HG02943 (cell line): ENCODE measurements at regions not wholly inside any gene's neighbourhood (a gene's known extent, or its start where the extent isn't known, plus 50 kb on each side); places are given as distances from the start of the nearest gene placed in this dataset.
"Not testable (repeated sequence)": the region's sequence is repeated elsewhere in the genome, so short reads cannot be mapped to it uniquely, and the experiment has no call there.

Experiments used
- ATAC-seq: cut with Tn5 transposase; IDR thresholded peaks from one replicate; pipeline ENCODE4 v1.9.1; 2021; ENCODE audit warnings: mild to moderate bottlenecking, low read depth, moderate library complexity; ENCODE audit not compliant: unreplicated experiment

DNA sequence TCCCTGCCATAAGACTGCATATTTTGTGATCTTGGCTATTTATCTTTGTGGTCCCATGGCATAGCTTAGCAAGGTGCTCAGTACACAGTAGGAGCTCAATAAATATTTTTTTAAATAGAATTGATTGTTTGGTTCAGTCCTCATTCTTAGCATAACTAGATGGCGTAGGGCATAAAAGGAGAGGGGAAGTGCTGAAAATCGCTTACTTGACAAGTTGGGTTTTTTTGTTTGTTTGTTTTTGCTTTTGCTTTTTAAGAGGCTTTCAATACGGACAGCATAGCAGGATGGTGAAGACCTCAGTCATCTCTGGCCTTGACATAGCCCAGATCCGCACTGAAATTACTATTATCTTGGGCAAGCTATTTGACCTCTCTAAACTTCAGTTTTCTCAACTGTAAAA lies 86.6 kb upstream of the RANBP3L start:
- ATAC-seq, result no peak

DNA sequence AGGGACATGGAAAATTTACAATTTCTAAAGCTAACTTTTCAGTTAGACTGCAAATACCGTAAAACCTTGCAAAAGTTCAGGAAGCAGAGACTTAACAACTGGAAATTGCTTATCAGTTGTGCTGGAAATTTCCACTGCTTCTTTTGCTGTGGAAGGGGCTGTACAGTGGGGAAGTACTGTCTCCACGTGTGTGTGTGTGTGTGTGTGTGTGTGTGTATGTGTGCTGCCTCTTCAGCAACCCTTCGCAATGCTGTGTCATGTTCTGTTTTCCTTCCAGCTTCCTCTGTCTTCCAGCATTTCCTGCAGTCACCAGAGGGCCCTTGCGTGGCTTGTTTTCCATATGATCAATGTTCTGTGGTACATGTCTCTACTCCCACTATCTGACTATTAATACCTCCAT lies 87.5 kb upstream of the RANBP3L start:
- ATAC-seq, result no peak

DNA sequence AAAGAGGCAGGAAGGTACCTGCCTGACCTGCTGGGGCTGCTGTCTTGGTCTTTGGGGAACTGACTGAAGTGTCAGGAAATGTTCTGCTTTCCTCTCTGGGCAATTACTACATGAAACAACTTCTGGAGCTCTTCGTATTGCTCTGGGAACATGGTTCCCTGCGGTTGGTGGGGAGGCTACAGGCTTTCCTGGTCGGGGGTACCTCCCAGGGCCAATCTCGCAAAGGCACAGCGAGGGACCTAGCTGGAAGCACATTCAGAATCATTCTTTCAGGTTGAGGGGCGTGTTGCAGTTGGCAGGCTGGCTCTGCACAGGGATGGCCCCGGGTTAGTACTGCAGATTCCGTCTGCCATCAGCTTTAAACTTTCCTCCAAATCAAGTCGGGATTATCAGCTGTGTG lies 88.9 kb upstream of the RANBP3L start:
- no peak for ATAC-seq

GRCh38 chr5:36392186-36392585 lies 90.5 kb upstream of the RANBP3L start:
- ATAC-seq, result no peak

DNA sequence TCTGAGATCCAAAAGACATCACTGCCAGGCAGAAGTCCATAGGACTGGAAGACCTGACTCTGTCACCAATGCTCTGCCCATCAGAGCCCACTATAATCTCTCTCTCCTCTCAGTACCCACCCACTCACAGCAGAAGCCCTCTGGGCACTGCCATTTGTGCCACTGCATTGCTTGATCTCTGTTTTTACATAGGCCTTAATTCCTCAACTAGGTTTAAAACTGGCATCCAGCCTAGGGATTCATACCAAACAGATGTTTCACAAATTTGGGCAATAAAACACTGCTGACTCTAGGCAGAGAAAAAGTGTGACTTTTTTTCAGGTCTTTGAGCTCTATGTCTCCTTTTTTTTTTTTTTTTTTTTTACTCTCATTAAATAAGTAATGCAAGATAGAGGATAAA lies 91.1 kb upstream of the RANBP3L start:
- ATAC-seq, result no peak

DNA sequence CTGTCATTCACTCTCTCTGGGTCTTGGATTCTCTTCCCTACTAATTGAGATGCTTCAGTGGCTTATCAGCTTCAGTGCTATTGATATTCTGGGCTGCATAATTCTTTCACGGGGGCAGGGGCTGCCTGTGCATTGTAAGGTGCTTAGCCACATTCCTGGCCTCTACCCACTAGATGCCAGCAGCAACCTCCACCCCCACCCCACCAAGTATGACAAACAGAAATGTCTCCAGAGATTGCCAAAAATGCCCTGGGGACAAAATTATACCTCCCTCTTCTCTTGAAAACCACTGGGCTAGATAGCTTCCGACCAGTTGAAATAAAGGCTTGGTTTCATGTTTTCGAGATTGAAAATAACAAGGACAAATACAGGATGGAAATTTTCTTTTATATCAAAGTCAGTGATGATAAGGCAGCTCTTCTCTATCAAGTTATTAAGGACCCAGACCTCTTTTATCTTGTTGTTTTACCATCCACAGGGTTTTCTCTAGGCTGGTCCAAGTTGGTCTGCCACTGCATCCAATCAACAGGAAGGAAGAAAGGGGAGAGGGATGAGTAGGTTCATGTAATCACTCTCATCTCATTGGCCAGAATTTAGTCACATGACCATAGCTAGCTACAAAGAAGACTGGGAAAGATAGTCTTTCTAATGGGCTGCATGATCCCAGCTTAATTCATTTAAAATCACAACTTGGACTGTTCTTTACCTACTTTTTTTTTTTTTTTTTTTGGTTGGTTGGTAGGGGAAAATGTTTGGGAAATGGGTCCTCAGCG lies 92.1 kb upstream of the RANBP3L start:
- no peak for ATAC-seq

DNA sequence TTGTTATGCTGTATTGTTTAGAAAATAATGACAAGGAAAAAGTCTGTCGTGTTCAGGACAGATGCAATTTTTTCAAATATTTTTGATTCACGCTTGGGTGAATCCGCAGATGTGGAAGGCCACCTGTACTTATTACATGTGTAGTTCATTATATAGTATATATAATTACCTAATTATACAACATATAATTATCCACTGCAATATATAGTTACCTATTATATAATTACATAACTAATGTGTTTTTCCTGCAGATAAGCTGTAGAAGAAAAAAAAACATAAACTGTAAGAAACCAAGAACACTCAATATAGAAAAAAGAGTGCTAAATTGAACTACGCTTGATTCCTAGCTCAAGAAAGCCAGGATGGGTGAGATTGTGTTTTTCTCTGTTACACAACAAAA lies 93.6 kb upstream of the RANBP3L start:
- ATAC-seq, result no peak

DNA sequence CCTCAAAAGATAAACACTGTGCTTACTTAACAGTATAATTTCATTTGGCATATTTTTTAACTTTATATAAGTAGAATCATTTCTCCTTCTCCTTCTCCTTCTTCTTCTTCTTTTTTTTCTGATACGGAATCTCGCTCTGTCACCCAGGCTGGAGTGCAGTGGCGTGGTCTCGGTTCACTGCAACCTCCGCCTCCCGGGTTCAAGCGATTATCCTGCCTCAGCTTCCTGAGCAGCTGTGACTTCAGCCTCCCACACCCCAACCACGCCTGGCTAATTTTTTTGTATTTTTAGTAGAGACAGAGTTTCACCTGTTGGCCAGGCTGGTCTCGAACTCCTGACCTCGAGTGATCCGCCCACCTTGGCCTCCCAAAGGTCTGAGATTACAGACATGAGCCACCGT lies 94.2 kb upstream of the RANBP3L start:
- not testable (repeated sequence) for ATAC-seq

DNA sequence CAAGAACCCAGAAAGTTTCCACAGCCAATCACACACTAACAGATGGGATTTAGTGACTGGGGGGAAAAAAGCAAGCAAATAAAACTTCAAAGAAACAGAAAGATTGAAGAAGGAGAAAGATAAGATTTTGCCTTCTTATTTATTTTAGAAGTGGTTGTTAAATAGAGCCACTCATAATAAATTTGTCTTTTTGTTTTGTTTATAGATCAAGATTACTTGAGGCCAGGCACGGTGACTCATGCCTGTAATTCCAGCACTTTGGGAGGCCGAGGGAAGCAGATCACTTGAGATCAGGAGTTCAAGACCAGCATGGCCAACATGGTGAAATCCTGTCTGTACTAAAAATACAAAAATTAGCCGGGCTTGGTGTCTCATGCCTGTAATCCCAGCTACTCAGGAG lies 94.9 kb upstream of the RANBP3L start:
- no peak for ATAC-seq

GRCh38 chr5:36397901-36398536 lies 96.3 kb upstream of the RANBP3L start:
- ATAC-seq, result no peak

DNA sequence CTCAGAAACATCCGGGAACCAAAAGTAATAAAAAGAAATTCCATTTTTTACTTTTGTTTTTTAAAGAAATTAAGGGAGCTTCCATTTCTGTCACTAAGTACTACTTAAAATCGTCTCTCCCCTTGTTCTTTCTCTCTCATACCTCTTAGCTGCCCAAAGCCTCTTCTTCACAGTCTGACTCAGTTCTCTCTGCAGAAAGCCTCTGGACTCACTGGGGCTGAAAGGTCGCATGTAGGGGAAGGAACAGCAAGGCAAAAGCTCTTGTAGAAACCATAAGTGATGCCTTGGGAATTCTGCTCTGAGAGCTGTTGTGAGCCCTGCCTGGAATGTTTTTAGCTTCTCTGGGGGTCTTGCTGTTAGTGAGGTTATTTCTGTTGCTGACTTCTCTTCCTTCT lies 100.8 kb upstream of the RANBP3L start:
- ATAC-seq, result no peak

DNA sequence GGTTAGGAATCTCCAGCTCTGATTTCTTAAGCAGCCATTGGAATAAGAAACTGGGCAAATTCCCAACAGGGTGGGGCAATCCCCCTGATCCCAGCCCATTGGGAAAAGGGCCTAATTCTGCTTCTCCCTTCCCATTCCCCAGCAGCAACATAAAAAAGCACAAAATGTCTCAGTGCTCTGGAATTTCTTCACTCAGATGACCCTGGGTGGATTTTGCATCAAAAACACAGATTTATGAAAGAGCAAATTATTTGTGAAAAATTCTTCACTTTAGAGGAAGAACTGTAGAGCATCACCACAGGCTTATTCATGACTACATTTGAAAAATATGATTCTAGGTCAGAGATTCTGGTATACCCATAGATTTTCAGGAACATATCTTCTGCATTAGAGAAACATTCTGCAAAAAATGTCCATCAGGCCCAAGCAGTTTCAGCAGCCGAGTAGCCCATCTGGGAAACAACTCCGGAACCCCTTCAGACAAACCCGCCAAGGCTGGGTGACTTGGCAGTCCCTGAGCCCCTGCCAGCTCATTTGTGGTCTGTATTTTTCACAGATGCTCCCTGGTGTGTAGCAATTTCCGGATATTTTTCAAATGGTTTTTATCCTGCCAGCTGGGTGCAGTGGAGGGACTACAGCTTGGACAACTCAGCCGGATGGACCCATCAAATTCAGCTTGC lies 102.1 kb upstream of the RANBP3L start:
- ATAC-seq, result no peak

DNA sequence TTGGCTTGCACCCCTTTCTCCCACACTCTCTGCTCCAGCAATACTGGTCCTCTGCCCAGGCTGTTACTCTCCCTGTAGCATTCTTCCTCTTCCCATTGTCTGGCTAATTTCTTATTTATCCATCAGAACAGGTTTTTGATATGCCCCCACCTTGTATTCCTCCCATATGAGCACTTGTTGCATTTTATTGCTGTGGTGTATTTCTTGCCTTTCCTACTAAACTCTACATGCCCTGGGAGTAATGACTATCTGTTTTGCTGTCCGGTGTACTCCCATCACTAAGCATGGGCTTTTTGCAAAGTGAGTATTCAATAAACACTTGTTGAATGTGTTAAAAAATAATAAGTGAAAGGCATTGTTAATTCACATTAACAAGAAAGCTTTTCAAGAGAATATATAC lies 104.3 kb upstream of the RANBP3L start:
- no peak for ATAC-seq

- ATAC-seq, result no peak
Measured at GRCh38 chr5:36407396-36407795, 105.7 kb upstream of the RANBP3L start.

- ATAC-seq, result not testable (repeated sequence)
Measured at GRCh38 chr5:36409711-36410110, 108.0 kb upstream of the RANBP3L start.

DNA sequence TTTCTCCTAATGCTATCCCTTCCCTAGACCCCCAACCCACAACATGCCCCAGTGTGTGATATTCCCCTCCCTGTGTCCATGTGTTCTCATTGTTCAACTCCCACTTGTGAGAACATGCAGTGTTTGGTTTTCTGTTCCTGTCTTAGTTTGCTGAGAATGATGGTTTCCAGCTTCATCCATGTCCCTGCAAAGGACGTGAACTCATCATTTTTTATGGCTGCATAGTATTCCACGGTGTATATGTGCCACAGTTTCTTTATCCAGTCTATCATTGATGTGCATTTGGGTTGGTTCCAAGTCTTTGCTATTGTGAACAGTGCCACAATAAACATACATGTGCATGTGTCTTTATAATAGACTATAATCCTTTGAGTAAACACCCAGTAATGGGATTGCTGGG lies 109.0 kb upstream of the RANBP3L start:
- not testable (repeated sequence) for ATAC-seq

DNA sequence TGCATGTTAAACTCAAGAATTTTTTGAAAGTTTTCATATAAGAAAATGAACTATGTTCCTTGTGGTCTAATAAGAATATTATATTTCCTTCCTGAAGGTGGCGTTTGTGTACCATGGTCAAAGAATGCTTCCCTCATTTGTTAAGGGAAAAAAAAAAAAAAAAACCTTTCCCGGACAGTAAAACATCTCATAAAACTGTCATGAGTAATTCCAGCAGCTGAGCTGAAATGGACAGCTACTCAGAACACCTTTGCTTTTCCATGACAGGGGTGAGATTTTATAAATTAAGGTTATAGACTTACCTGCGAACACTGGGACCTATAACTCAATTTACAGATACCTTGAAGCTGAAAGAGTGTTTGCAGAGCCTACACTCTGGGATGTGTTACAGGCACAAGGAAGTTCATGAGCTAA lies 113.2 kb upstream of the RANBP3L start:
- ATAC-seq, result no peak

DNA sequence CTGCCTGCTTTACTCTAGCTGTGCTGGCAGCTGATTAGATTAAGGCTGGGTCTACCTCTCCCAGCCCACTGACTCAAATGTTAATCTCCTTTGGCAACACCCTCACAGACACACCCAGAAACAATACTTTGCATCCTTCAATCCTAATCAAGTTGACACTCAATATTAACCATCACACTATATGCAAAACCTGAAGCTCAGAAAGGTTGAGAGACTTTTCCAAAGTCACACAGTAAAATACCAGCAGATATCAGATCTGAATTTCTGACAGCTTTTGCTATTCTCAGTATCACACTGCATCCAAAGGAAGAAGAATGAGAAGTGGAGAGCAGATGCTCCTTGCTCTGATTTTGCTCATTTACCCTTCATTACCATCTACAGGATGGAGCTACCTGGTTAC lies 114.9 kb upstream of the RANBP3L start:
- no peak for ATAC-seq

DNA sequence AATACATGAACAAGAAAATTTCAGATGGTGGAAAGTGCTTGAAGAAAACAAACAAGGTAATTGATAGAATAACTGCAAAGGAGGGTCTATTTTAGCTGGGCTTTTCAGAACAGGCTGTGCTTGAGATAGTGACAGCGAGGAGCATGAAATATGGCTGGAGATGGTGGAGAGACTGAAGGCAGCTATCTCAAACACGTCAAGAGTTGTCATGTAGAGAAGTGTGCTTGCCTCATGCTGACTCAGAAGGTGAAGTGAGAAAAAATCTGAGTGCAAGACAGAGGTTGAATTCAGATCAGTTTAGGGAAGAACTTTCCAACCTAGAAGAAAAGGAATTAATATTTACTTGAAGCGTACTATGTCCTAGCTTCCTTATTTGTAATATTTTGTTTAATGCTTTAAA lies 115.5 kb upstream of the RANBP3L start:
- ATAC-seq, result no peak

DNA sequence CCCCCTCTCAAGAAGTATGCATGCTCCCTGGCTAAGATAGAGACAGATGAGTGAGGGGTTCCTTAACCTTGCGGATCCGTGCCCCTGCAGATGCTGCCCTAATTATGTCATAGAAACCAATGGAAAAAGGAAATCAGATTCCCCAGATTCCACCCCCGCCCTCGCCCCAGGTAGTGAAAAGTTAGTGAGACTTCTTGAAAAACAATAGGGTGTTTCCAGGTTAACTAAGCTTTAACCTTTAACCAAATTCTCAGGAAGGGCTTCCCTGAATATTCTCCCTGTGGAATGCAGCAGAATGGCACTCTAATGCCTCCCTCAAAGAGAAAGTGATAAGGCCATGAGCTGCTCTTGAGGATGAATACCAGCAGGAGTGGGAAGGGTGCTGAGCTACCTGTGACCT lies 116.0 kb upstream of the RANBP3L start:
- ATAC-seq, result no peak

- no peak for ATAC-seq
Measured at GRCh38 chr5:36418152-36418979, 116.7 kb upstream of the RANBP3L start.
